HK-2 (cell line): ENCODE measurements at regions not wholly inside any gene's neighbourhood (a gene's known extent, or its start where the extent isn't known, plus 50 kb on each side); places are given as distances from the start of the nearest gene placed in this dataset.
A peak's percentile ranks its signal among the peaks of the same experiment; 100 is the strongest.

Experiments
- DNase-seq: peaks from one replicate; pipeline ENCODE4 v3.0.0-alpha.2; 2018; ENCODE audit not compliant: unreplicated experiment

GRCh38 chr2:217722883-217723472 lies 279.8 kb downstream of the TNS1 start:
- DNase-seq: no peak

GRCh38 chr2:217717646-217718045 lies 285.1 kb downstream of the TNS1 start:
- no peak for DNase-seq

- no peak for DNase-seq
These were observed 287.3 kb downstream of the TNS1 start for GRCh38 chr2:217715484-217715883.

GRCh38 chr2:217714287-217714751 lies 288.5 kb downstream of the TNS1 start:
- DNase-seq: no peak

- DNase-seq: peak; percentile 77
These were observed 289.2 kb downstream of the TNS1 start for GRCh38 chr2:217713395-217714286.

- no peak for DNase-seq
These were observed 290.4 kb downstream of the TNS1 start for GRCh38 chr2:217712431-217712830.

- DNase-seq: no peak
These were observed 291.6 kb downstream of the TNS1 start for GRCh38 chr2:217711188-217711587.

GRCh38 chr2:217710211-217710765 lies 292.5 kb downstream of the TNS1 start:
- DNase-seq: no peak

GRCh38 chr2:217709478-217710210 lies 293.2 kb downstream of the TNS1 start:
- DNase-seq: no peak

- DNase-seq: no peak
These were observed 295.6 kb downstream of the TNS1 start for GRCh38 chr2:217707131-217707611.

- no peak for DNase-seq
These were observed 296.3 kb downstream of the TNS1 start for GRCh38 chr2:217706513-217706912.

GRCh38 chr2:217706095-217706494 lies 296.7 kb downstream of the TNS1 start:
- no peak for DNase-seq

- DNase-seq: no peak
These were observed 297.3 kb downstream of the TNS1 start for GRCh38 chr2:217705461-217705860.

- DNase-seq: no peak
These were observed 298.8 kb downstream of the TNS1 start for GRCh38 chr2:217703999-217704398.

GRCh38 chr2:217703102-217703501 lies 299.7 kb downstream of the TNS1 start:
- DNase-seq: no peak

GRCh38 chr2:217701622-217702021 lies 301.2 kb downstream of the TNS1 start:
- DNase-seq: no peak

GRCh38 chr2:217698691-217699090 lies 304.1 kb downstream of the TNS1 start:
- DNase-seq: no peak

- no peak for DNase-seq
These were observed 307.7 kb downstream of the TNS1 start for GRCh38 chr2:217695033-217695520.

- no peak for DNase-seq
These were observed 308.5 kb downstream of the TNS1 start for GRCh38 chr2:217694291-217694690.

GRCh38 chr2:217693363-217693762 lies 309.4 kb downstream of the TNS1 start:
- DNase-seq: no peak

GRCh38 chr2:217691920-217692666 lies 310.7 kb downstream of the TNS1 start:
- DNase-seq: no peak
